GM23338 (cell line): ENCODE measurements at regions not wholly inside any gene's neighbourhood (a gene's known extent, or its start where the extent isn't known, plus 50 kb on each side); places are given as distances from the start of the nearest gene placed in this dataset.

Experiments
- ATAC-seq: fragments of 200-7000 bp; cut with Tn5 transposase; 3 replicates; pipeline ENCODE4 v1.9.1; 2020
- DNase-seq: peaks from one replicate; pipeline ENCODE4 v3.0.0-alpha.2; 2015; ENCODE audit warnings: low spot score
- H2AFZ ChIP-seq: fragments of 200-600 bp; sonication (generic); 2 replicates; pipeline ENCODE4 v1.8.0; 2016; ENCODE audit warnings: antibody characterized with exemption, mild to moderate bottlenecking, moderate library complexity
- H3F3A ChIP-seq: fragments of 200-600 bp; sonication (generic); replicated peaks from 2 replicates; pipeline ENCODE4 v1.8.0; 2017; ENCODE audit warnings: antibody characterized with exemption, mixed run types, low read depth
- H3K27ac ChIP-seq: fragments of 200-600 bp; sonication (generic); 2 replicates; pipeline ENCODE4 v1.6.1; 2016; ENCODE audit warnings: low read depth
- H3K27me3 ChIP-seq: fragments of 200-600 bp; sonication (generic); 2 replicates; pipeline ENCODE4 v1.8.0; 2016; ENCODE audit warnings: mild to moderate bottlenecking, mixed run types, moderate library complexity; ENCODE audit not compliant: insufficient read depth
- H3K36me3 ChIP-seq: fragments of 200-600 bp; sonication (generic); 2 replicates; pipeline ENCODE4 v1.8.0; 2016; ENCODE audit warnings: mild to moderate bottlenecking; ENCODE audit not compliant: insufficient read depth
- H3K4me1 ChIP-seq: fragments of 200-600 bp; sonication (generic); 2 replicates; pipeline ENCODE4 v1.8.0; 2016; ENCODE audit warnings: mild to moderate bottlenecking, moderate library complexity; ENCODE audit not compliant: insufficient read depth
- H3K4me2 ChIP-seq: fragments of 200-600 bp; sonication (generic); 2 replicates; pipeline ENCODE4 v1.7.1; 2017; ENCODE audit warnings: mixed run types
- H3K4me3 ChIP-seq: fragments of 200-600 bp; sonication (generic); 2 replicates; pipeline ENCODE4 v1.6.1; 2016; ENCODE audit warnings: mixed run types
- H3K79me2 ChIP-seq: fragments of 200-600 bp; sonication (generic); replicated peaks from 2 replicates; pipeline ENCODE4 v1.8.0; 2017; ENCODE audit warnings: mild to moderate bottlenecking; ENCODE audit not compliant: insufficient read depth
- H3K9me2 ChIP-seq: fragments of 200-600 bp; sonication (generic); 2 replicates; pipeline ENCODE4 v1.8.0; 2017; ENCODE audit not compliant: insufficient read depth
- H4K20me1 ChIP-seq: fragments of 200-600 bp; sonication (generic); replicated peaks from 2 replicates; pipeline ENCODE4 v1.8.0; 2017; ENCODE audit warnings: mild to moderate bottlenecking; ENCODE audit not compliant: insufficient read depth
- H3K27ac Mint-ChIP-seq: 2 replicates; pipeline ENCODE4 v1.8.0; 2020; ENCODE audit warnings: inconsistent platforms, mild to moderate bottlenecking, moderate library complexity, mixed read lengths
- H3K27me3 Mint-ChIP-seq: 3 replicates; pipeline ENCODE4 v1.8.0; 2022; ENCODE audit warnings: low read depth, mild to moderate bottlenecking, moderate library complexity, mixed read lengths, inconsistent platforms; ENCODE audit not compliant: insufficient read depth, poor library complexity
- H3K36me3 Mint-ChIP-seq: 3 replicates; pipeline ENCODE4 v1.8.0; 2021; ENCODE audit warnings: low read depth, mild to moderate bottlenecking, inconsistent platforms, moderate library complexity, mixed read lengths
- H3K4me1 Mint-ChIP-seq: 3 replicates; pipeline ENCODE4 v1.8.0; 2020; ENCODE audit warnings: mild to moderate bottlenecking, inconsistent platforms, mixed read lengths
- H3K4me3 Mint-ChIP-seq: 3 replicates; pipeline ENCODE4 v1.8.0; 2021; ENCODE audit warnings: moderate library complexity, mild to moderate bottlenecking, inconsistent platforms, mixed read lengths
- H3K9me3 Mint-ChIP-seq: 3 replicates; pipeline ENCODE4 v1.8.0; 2020; ENCODE audit warnings: moderate library complexity, mild to moderate bottlenecking, inconsistent platforms, mixed read lengths
- CREB1 ChIP-seq: fragments of 250-450 bp; sonication (Bioruptor Pico); IDR thresholded peaks from 2 replicates; pipeline ENCODE4 v1.5.0; 2020; ENCODE audit warnings: low read depth, mild to moderate bottlenecking, moderate library complexity
- ETS1 ChIP-seq: IDR thresholded peaks from 2 replicates; pipeline ENCODE4 v1.6.1; 2016; ENCODE audit warnings: antibody characterized with exemption
- EZH2 ChIP-seq: fragments of 200-600 bp; sonication (generic); IDR thresholded peaks from one replicate; pipeline ENCODE4 v1.8.0; 2017; ENCODE audit warnings: antibody characterized with exemption, mild to moderate bottlenecking, low read depth; ENCODE audit not compliant: unreplicated experiment
- NANOG ChIP-seq: IDR thresholded peaks from 2 replicates; pipeline ENCODE4 v1.6.1; 2016; ENCODE audit warnings: antibody characterized with exemption, borderline replicate concordance
- POLR2AphosphoS5 ChIP-seq: IDR thresholded peaks from 2 replicates; pipeline ENCODE4 v1.6.1; 2016; ENCODE audit warnings: antibody characterized with exemption, low read depth
- STAT1 ChIP-seq: IDR thresholded peaks from one replicate; pipeline ENCODE4 v1.6.1; 2016; ENCODE audit warnings: antibody characterized with exemption; ENCODE audit not compliant: unreplicated experiment
- ZNF114 ChIP-seq: fragments of 250-450 bp; sonication (Bioruptor Pico); IDR thresholded peaks from 2 replicates; pipeline ENCODE4 v1.5.0; 2020; ENCODE audit warnings: mild to moderate bottlenecking, moderate library complexity
- TF ChIP-seq, protein P1 (sequence below): fragments of 250-450 bp; sonication (Bioruptor Pico); IDR thresholded peaks from 2 replicates; pipeline ENCODE4 v1.5.0; 2020; ENCODE audit warnings: mild to moderate bottlenecking, moderate library complexity
- TF ChIP-seq, protein P2 (sequence below), 2 experiments: fragments of 200-600 bp in 1 of 2; sonication (generic) in 1 of 2; conservative IDR thresholded peaks; 2 replicates each; pipeline versions ENCODE4 v1.5.1 to v1.6.1; 2016 to 2017; ENCODE audit warnings: antibody characterized with exemption in 2 of 2, low read depth in 2 of 2, mild to moderate bottlenecking in 2 of 2, moderate library complexity in 1 of 2

DNA sequence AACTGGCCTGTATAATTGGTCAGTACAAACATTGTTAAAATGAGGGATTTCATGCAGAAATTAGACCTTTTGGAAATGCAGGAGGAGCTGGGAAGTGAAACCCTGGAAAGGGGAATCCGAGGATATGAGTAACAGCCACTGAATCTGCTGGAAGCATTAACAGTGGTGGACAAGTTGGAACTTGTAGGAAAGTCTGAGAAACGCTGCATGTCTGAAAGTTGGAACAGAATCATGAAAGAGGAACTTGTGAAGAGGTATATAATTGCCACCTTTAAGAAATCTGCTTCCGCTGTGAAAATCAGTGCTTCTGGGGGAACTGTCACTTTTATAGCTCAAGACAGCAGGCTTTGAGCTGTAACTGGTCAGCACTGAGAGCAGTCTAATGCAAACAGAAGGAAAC lies 716.5 kb upstream of the PRR20A start (continued):
- TF ChIP-seq, protein P1, sequence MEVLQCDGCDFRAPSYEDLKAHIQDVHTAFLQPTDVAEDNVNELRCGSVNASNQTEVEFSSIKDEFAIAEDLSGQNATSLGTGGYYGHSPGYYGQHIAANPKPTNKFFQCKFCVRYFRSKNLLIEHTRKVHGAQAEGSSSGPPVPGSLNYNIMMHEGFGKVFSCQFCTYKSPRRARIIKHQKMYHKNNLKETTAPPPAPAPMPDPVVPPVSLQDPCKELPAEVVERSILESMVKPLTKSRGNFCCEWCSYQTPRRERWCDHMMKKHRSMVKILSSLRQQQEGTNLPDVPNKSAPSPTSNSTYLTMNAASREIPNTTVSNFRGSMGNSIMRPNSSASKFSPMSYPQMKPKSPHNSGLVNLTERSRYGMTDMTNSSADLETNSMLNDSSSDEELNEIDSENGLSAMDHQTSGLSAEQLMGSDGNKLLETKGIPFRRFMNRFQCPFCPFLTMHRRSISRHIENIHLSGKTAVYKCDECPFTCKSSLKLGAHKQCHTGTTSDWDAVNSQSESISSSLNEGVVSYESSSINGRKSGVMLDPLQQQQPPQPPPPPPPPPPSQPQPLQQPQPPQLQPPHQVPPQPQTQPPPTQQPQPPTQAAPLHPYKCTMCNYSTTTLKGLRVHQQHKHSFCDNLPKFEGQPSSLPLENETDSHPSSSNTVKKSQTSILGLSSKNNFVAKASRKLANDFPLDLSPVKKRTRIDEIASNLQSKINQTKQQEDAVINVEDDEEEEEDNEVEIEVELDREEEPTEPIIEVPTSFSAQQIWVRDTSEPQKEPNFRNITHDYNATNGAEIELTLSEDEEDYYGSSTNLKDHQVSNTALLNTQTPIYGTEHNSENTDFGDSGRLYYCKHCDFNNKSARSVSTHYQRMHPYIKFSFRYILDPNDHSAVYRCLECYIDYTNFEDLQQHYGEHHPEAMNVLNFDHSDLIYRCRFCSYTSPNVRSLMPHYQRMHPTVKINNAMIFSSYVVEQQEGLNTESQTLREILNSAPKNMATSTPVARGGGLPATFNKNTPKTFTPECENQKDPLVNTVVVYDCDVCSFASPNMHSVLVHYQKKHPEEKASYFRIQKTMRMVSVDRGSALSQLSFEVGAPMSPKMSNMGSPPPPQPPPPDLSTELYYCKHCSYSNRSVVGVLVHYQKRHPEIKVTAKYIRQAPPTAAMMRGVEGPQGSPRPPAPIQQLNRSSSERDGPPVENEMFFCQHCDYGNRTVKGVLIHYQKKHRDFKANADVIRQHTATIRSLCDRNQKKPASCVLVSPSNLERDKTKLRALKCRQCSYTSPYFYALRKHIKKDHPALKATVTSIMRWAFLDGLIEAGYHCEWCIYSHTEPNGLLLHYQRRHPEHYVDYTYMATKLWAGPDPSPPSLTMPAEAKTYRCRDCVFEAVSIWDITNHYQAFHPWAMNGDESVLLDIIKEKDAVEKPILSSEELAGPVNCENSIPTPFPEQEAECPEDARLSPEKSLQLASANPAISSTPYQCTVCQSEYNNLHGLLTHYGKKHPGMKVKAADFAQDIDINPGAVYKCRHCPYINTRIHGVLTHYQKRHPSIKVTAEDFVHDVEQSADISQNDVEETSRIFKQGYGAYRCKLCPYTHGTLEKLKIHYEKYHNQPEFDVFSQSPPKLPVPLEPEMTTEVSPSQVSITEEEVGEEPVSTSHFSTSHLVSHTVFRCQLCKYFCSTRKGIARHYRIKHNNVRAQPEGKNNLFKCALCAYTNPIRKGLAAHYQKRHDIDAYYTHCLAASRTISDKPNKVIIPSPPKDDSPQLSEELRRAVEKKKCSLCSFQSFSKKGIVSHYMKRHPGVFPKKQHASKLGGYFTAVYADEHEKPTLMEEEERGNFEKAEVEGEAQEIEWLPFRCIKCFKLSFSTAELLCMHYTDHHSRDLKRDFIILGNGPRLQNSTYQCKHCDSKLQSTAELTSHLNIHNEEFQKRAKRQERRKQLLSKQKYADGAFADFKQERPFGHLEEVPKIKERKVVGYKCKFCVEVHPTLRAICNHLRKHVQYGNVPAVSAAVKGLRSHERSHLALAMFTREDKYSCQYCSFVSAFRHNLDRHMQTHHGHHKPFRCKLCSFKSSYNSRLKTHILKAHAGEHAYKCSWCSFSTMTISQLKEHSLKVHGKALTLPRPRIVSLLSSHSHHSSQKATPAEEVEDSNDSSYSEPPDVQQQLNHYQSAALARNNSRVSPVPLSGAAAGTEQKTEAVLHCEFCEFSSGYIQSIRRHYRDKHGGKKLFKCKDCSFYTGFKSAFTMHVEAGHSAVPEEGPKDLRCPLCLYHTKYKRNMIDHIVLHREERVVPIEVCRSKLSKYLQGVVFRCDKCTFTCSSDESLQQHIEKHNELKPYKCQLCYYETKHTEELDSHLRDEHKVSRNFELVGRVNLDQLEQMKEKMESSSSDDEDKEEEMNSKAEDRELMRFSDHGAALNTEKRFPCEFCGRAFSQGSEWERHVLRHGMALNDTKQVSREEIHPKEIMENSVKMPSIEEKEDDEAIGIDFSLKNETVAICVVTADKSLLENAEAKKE (CRISPR knock-in tag): no peak
- TF ChIP-seq, protein P2, sequence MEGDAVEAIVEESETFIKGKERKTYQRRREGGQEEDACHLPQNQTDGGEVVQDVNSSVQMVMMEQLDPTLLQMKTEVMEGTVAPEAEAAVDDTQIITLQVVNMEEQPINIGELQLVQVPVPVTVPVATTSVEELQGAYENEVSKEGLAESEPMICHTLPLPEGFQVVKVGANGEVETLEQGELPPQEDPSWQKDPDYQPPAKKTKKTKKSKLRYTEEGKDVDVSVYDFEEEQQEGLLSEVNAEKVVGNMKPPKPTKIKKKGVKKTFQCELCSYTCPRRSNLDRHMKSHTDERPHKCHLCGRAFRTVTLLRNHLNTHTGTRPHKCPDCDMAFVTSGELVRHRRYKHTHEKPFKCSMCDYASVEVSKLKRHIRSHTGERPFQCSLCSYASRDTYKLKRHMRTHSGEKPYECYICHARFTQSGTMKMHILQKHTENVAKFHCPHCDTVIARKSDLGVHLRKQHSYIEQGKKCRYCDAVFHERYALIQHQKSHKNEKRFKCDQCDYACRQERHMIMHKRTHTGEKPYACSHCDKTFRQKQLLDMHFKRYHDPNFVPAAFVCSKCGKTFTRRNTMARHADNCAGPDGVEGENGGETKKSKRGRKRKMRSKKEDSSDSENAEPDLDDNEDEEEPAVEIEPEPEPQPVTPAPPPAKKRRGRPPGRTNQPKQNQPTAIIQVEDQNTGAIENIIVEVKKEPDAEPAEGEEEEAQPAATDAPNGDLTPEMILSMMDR (conservative IDR thresholded peaks at IDR 0.05; ENCODE audit: low read depth in 2 of 2): no peak
- no peak for TF ChIP-seq ZNF114
- TF ChIP-seq NANOG: no peak
- TF ChIP-seq EZH2: no peak

DNA sequence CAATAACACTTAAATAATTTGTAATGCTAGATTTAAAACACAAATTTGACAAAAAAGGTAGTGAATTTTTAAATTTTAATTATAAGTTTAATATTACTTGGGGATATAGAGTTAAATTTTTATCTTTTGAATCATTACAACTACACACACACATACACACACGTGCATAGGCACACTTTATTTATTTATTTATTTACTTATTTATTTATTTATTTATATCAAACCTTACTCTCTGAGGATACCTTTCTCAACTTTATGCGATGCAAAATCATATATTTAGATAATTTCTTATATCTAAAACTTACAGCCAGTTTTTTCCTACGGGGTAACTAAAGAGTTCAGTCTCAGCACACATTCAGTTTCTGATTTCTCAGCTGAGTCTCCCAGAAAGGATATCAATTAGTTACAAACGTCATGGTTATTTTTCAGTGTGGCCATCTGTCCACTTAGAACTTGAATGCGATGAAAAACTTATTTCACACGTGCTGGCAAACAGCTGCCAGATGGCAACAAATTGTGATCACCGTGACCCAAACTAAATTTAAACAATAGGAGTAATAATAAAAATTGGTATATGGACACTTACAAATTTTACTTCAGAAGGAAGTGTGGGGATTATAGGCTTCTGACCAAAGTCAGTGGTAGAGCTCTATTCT lies 683.1 kb upstream of the PRR20A start:
- DNase-seq (no peak), ATAC-seq (no peak)
- H3F3A ChIP-seq: no peaks in the 10 kb centered on the region
- H3K36me3 Mint-ChIP-seq: peaks cover 25% of the 10 kb centered on the region; the same call in 2 of the 3 replicates
- H3K9me3 Mint-ChIP-seq: peaks cover 19% of the 10 kb centered on the region; the same call in 2 of the 3 replicates
- H3K36me3 ChIP-seq: no peaks in the 10 kb centered on the region
- H3K27me3 Mint-ChIP-seq: no peaks in the 10 kb centered on the region
- H3K4me3 ChIP-seq: no peak overlapping the region
- H3K4me3 Mint-ChIP-seq: no peak overlapping the region
- H3K27ac ChIP-seq: no peak overlapping the region
- H3K4me2 ChIP-seq: no peak overlapping the region
- no peaks in the 10 kb centered on the region for H3K9me2 ChIP-seq
- H3K4me1 ChIP-seq: no peaks in the 10 kb centered on the region
- H3K4me1 Mint-ChIP-seq: no peaks in the 10 kb centered on the region
- no peaks in the 10 kb centered on the region for H3K79me2 ChIP-seq
- TF ChIP-seq CREB1 (CRISPR knock-in tag): no peak
- TF ChIP-seq POLR2AphosphoS5: no peak
- no peak for TF ChIP-seq NANOG
- no peak for TF ChIP-seq ETS1
- no peak for TF ChIP-seq STAT1
- H3K27me3 ChIP-seq: no peaks in the 10 kb centered on the region
- no peak overlapping the region for H3K27ac Mint-ChIP-seq
- no peak overlapping the region for H2AFZ ChIP-seq
- H4K20me1 ChIP-seq: no peaks in the 10 kb centered on the region
